Activated CD4-positive, alpha-beta T cell treated with anti-CD3 and anti-CD28 coated beads, Interleukin-2, amount 10 ng/mL, durations not matched to agents 24 days and 14 days (primary cell): ENCODE measurements at regions not wholly inside any gene's neighbourhood (a gene's known extent, or its start where the extent isn't known, plus 50 kb on each side); places are given as distances from the start of the nearest gene placed in this dataset.

ENCODE experiments used
- DNase-seq: peaks from one replicate; pipeline ENCODE4 v3.0.0; 2022
- H3K27ac Mint-ChIP-seq: one replicate; pipeline ENCODE4 v1.8.0; 2022; ENCODE audit warnings: mild to moderate bottlenecking, mixed read lengths
- H3K27me3 Mint-ChIP-seq: one replicate; pipeline ENCODE4 v1.8.0; 2022; ENCODE audit warnings: mixed read lengths
- H3K36me3 Mint-ChIP-seq: one replicate; pipeline ENCODE4 v1.8.0; 2022; ENCODE audit warnings: low read depth, mild to moderate bottlenecking, mixed read lengths
- H3K4me1 Mint-ChIP-seq: one replicate; pipeline ENCODE4 v1.8.0; 2021; ENCODE audit warnings: mixed read lengths
- H3K4me3 Mint-ChIP-seq: one replicate; pipeline ENCODE4 v1.8.0; 2022; ENCODE audit warnings: mild to moderate bottlenecking, moderate library complexity, mixed read lengths
- H3K9me3 Mint-ChIP-seq: one replicate; pipeline ENCODE4 v1.8.0; 2021; ENCODE audit warnings: mixed read lengths
- intact Hi-C: fragments of 100-400 bp; cut with micrococcal nuclease; formaldehyde crosslinking; loops from one replicate; pipeline ENCODE4 v1.15.1; 2023

DNA sequence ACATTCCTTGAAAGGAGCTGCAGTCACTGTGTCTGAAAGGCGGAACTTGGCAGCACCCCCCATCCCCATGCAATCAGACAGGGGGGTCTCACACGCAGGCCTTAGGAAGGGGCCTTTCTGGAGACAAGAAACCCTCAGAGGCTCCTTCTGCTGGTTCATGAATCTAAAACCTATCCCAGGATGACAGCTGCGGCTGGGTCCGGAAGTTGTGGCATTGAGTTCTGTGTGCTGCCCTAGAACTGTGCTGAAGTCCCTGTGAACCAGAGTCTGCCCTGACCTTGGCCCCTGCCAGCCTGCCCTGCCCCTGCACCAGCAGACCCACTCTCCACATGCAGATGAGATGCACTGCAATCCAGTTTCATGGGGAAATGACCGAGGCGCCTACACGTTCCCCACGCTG, 268.0 kb downstream of the CTTN start:
- Mint-ChIP-seq H3K9me3 (no peaks in the 10 kb centered on the region), H3K4me1 (no peaks in the 10 kb centered on the region), H3K27me3 (peaks cover 7% of the 10 kb centered on the region), H3K36me3 (no peaks in the 10 kb centered on the region), H3K4me3 (no peak overlapping the region), H3K27ac (no peak overlapping the region)
- DNase-seq = no peak
- intact Hi-C loops = no loop called here

DNA sequence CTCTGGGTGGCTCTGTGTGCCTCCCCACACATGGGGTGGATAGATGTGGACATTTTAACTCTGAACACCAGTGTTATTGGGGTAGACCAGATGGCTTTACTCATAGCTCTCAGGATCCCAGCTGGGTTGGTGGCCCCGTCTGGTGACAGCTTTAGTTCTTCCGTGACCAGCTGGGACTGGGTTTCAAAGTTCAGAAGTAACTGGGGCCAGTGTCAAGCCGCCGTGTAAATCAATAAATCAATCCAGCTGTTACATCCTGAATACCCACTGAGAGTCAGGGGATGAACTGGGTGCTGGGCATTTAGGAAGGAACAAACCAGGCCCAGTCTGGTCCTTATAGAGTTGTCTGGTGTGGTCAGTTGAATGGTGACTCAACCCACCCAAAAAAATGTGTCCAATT, 269.4 kb downstream of the CTTN start:
- DNase-seq = no peak
- intact Hi-C loops = no loop called here
- H3K36me3 Mint-ChIP-seq = no peaks in the 10 kb centered on the region
- H3K4me1 Mint-ChIP-seq = no peaks in the 10 kb centered on the region
- H3K27me3 Mint-ChIP-seq = peaks cover under 1% of the 10 kb centered on the region
- no peaks in the 10 kb centered on the region for H3K9me3 Mint-ChIP-seq
- no peak overlapping the region for H3K27ac Mint-ChIP-seq
- H3K4me3 Mint-ChIP-seq = no peak overlapping the region

DNA sequence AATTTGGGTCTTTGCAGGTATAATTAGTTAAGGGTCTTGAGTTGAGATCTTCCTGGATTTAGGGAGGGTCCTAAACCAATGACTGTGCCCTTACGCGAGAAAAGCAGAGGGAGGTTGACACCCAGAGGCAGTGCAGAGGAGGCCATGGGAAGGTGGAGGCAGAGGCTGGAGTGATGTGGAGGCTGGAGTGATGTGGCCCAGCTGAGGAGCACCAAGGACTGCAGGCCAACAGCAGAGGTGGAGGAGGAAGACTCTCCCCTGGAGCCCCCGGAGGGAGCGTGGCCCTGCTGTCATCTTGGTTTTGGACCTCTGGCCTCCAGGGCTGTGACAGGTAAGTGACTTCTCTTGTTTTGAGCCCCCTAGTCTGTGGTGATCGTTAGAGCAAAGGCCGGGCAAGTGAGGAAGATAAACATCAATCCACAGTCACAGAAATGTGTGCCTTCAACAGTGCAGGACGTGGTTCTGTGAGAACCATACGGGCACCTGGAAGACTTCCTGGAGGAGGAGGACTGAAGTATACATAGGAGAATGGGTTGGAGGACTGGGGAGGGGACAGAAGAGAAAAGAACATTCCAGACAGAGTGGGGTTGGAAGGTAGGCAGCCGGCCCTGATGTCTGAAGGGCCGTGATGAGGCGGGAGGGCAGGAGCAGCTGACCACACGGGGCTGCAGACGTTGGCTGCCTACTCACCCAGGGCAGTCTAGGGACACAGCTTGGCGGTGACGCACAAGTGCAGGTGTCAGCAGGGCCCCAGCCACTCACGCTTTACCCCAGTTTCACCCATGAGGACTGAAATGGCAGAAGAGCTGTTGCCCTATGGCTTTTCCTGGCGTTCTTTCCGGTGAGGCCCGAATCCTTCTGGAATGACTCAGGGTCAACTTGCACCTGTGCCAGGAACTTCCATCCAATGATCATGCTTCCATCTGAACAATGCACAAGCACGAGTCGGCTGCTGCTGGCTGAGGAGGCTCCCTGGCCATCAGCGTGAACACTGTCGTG, 270.2 kb downstream of the CTTN start:
- H3K27me3 Mint-ChIP-seq = no peaks in the 10 kb centered on the region
- no peak overlapping the region for H3K27ac Mint-ChIP-seq
- H3K9me3 Mint-ChIP-seq = no peaks in the 10 kb centered on the region
- H3K4me3 Mint-ChIP-seq = no peak overlapping the region
- DNase-seq = no peak
- intact Hi-C loops = no loop called here
- H3K4me1 Mint-ChIP-seq = no peaks in the 10 kb centered on the region
- no peaks in the 10 kb centered on the region for H3K36me3 Mint-ChIP-seq

DNA sequence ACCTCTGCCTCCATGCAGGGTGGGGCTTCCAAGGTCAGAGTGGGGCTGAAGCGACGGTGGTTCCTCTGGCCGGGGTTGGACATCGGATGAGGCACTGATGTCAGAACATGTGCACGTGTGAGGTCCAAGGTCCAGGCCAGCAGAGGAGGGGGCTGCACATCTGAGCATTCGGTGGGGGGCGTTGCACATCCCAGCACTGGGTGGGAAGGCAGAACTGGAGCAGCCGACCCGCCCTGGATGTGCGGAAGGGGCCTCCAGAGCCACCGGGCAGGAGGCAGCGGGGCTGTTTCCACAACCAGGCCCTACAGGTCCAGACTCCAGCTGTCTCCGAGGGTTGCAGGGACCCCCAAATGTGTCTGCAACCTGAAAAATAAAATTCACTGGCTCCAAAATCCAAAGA, 271.0 kb downstream of the CTTN start:
- H3K4me1 Mint-ChIP-seq = no peaks in the 10 kb centered on the region
- H3K27me3 Mint-ChIP-seq = no peaks in the 10 kb centered on the region
- no peak for DNase-seq
- no peaks in the 10 kb centered on the region for H3K9me3 Mint-ChIP-seq
- H3K36me3 Mint-ChIP-seq = no peaks in the 10 kb centered on the region
- H3K4me3 Mint-ChIP-seq = no peak overlapping the region
- no peak overlapping the region for H3K27ac Mint-ChIP-seq
- intact Hi-C loops = no loop called here

DNA sequence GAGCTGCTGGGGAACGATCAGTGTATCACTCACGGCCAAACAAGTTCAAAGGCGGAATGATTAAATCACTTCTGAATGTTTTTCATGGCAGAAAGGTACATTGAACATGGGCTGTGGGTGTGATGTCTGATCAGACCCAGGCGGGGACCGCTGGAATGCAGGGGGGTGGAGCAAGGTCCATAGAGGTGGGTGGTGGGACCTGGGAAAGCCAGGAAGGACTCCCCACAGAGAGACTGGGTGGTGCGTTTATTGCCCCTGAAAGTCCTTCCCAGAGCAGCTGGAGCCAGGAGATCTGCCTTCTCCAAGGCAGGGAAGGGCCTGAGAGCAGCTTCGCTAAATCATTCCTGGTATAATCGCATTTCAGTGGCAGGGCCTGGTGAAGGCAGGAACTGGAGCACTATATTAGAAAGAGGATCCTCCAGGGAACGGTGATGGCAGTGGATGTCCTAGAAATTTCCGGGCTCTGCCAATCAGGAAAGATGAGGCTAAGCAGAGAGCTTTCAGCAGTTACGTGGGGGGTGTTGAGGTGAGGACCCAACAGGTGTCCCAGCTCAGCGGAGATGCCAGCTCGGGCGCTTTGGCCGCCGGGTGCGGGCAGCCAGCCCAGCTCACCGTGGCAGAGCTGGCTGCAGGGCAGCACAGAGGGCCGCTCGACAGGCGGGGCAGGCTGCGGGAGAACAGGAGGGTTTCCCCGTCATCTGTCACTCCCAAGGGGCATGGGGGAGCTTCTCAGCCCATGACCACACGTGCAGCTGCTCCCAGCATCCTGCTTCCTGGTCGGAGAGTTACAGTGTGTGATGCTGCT, 271.7 kb downstream of the CTTN start:
- intact Hi-C loops = no loop called here
- Mint-ChIP-seq H3K36me3 (no peaks in the 10 kb centered on the region), H3K4me1 (no peaks in the 10 kb centered on the region), H3K27me3 (no peaks in the 10 kb centered on the region), H3K27ac (no peak overlapping the region), H3K4me3 (no peak overlapping the region), H3K9me3 (no peaks in the 10 kb centered on the region)
- no peak for DNase-seq

DNA sequence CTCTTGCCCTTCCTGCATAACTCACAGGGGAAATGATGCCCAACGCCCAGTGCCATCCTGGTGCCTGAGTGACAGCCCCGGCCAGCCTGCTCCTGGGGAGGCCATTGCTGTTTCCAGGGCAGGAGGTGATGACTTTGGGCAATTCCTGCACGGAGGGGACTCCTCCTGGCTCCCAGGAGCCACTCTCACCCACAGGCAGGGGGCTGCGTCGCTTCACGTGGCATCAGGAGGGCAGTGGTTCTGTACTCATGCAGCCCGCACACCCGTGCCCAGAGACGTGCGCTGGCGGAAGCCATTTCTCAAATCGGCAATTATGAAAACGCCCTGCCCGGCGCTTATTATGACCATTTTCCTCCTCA, 272.3 kb downstream of the CTTN start:
- Mint-ChIP-seq H3K27ac (no peak overlapping the region), H3K4me1 (no peaks in the 10 kb centered on the region), H3K9me3 (no peaks in the 10 kb centered on the region), H3K27me3 (no peaks in the 10 kb centered on the region), H3K36me3 (no peaks in the 10 kb centered on the region), H3K4me3 (no peak overlapping the region)
- no peak for DNase-seq
- intact Hi-C loops = no loop called here

DNA sequence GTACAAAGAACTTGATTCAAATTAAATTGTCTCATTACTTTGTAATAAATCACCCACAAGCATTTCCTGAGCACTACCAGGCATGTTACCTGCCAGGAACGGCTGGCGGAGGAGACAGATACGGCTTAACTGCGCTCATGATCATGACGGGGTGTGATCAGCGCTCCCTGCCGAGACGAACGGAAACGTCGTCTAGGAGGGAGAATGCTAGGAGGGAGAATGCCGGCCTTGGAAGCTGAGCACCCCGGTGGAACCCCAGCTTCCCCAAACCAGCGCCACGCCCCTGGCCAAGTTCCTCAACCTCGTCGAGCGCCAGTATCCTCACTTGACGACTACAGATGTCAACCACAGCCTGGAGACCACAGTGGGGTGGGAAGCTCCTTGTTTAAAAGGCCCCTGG, 272.8 kb downstream of the CTTN start:
- intact Hi-C loops = no loop called here
- H3K4me3 Mint-ChIP-seq = no peak overlapping the region

DNA sequence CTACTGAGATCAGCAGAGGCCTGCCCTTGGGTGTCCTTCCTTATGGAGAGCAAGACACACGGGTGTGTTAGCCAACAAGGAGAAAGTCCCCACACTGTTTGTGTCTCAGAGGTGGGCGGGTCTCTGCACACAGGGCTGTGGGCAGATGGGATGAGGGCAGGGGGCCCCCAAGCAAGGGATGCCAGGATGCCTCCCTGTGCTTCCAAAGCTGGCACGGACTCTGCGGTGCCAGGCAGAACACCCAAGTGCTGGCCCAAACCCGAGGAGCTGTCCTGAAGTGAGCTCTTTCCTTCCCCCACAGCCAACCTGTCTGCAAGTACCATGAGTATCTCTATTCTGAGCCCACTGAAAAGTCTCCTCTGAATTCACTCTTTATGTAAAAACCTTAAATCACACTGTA, 273.3 kb downstream of the CTTN start:
- no peaks in the 10 kb centered on the region for H3K27me3 Mint-ChIP-seq
- H3K27ac Mint-ChIP-seq = no peak overlapping the region
- intact Hi-C loops = no loop called here
- no peaks in the 10 kb centered on the region for H3K4me1 Mint-ChIP-seq
- H3K36me3 Mint-ChIP-seq = no peaks in the 10 kb centered on the region
- no peaks in the 10 kb centered on the region for H3K9me3 Mint-ChIP-seq
- H3K4me3 Mint-ChIP-seq = no peak overlapping the region
- no peak for DNase-seq

More for the DNA sequence above, 272.8 kb downstream of the CTTN start:
- Mint-ChIP-seq H3K36me3 (no peaks in the 10 kb centered on the region), H3K4me1 (no peaks in the 10 kb centered on the region), H3K27ac (no peak overlapping the region), H3K27me3 (no peaks in the 10 kb centered on the region), H3K9me3 (no peaks in the 10 kb centered on the region)
- DNase-seq = no peak

DNA sequence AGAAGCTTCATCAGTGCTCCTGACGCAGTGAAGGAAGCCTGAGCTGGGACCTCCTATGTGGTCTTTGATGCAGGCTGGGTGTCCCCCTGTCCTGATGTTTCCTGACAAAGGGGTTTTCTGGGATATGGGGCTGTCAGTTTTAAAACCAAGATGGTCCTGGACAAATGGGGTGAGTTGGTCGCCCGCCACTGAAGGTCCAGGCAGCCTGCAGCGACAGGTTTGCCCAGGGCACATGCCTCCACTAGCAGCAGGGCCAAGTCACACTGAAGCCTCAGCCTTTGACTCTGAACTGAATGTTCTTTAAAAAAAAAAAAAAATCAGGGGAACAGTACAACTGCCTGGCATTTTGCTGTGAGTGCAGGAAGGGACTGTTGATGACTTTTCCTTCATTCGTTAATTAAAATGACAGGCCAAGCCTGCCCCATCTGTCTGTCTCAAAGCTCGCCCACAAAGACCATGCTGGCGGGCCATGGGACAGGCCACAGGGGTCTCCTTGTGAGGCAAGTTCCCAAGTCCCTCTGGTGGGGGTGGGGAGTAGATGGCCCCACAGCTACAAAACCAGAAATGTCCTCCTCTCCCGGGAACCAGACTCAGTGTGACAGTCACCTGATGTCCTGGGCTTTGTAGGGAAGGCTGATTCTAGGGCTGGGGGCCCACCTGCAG, 274.8 kb downstream of the CTTN start:
- Mint-ChIP-seq H3K4me3 (no peak overlapping the region), H3K27me3 (no peaks in the 10 kb centered on the region), H3K36me3 (no peaks in the 10 kb centered on the region), H3K9me3 (no peaks in the 10 kb centered on the region), H3K4me1 (no peaks in the 10 kb centered on the region), H3K27ac (no peak overlapping the region)
- no peak for DNase-seq
- intact Hi-C loops = no loop called here

DNA sequence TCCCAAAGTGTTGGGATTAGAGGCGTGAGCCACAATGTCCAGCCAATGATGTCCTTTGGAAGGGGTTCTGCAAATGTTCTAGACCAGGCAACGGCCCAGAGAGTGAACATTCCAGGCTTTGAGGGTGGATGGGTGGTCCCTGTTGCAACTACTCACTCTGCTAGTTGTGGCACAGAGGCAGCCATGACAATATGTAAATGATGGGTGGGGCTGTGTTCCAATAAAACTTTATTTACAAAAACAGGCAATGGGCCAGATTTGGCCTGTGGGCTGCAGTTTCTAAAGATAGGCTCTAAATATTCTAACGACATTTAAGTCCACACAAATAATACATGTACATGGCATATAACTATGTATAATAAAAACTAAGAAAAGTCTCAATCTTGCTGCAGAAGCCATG, 276.3 kb downstream of the CTTN start:
- intact Hi-C loops = no loop called here
- Mint-ChIP-seq H3K36me3 (no peaks in the 10 kb centered on the region), H3K4me1 (no peaks in the 10 kb centered on the region), H3K9me3 (no peaks in the 10 kb centered on the region), H3K4me3 (no peak overlapping the region), H3K27ac (no peak overlapping the region), H3K27me3 (no peaks in the 10 kb centered on the region)
- DNase-seq = no peak

DNA sequence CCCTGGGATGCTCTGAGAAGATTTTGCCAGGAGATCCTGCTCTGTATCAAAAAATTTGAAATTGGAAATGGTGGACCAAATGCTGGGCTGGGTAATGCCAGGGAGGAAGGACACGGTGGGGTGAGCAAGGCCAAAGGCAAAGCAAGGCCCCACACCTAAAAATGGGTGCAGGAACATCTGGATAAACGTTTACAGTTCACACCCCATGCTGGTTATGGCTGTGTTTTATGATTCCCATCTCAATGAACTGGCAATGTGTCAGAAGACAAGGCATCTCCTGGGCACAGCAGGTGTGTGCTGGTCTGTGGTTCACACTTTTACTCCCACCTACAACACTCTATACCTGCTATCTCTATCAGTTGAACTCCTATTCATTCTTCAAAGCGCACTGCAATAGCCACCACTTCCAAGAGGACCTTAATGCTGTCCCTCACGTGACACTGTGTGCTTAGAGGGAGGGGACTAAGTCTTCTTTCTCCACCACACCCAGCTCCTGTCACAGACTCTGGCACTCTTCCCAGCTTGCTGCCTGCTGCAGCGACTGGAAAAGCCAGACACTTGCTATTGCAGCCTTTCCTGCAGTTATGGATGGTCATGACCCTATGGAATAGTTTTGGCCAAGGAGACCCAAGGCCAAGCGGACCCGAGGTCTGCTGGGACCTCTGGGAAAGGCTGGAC, 277.5 kb downstream of the CTTN start:
- Mint-ChIP-seq H3K27me3 (no peaks in the 10 kb centered on the region), H3K4me3 (no peak overlapping the region), H3K27ac (no peak overlapping the region), H3K9me3 (no peaks in the 10 kb centered on the region), H3K36me3 (no peaks in the 10 kb centered on the region), H3K4me1 (no peaks in the 10 kb centered on the region)
- no peak for DNase-seq
- intact Hi-C loops = no loop called here

DNA sequence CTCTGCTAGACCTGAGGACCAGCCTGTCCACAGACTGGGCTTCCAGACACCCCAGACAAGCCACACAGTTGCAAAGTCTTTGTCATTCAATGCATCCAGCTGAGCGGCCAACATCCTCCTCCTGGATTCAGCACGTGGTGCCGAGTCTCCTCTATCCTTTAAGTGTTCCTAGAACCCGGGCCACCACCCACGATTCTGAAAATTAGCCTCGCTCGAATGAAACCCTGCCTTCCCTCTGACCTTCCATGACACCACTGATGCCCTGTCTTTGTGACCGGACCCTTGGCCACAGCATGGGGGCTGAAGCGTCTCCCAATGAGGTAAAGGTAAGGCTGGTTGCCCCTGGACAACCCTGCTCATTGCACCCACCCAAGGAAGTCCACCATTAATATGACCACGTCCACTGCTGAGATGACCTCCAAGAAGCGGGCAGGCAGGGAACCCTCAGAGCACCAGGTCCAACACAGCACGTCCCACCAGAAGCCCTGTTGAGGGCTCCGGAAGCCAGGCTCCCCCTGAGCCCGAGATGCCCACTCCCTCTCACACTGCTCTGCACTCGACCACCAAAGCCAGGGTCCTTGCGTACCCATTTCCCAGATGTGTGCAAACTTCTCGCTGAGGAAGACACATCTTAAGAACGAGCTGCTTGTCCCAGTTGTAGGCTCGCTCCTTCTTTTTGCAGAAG, 279.0 kb downstream of the CTTN start:
- no peak overlapping the region for H3K27ac Mint-ChIP-seq
- H3K36me3 Mint-ChIP-seq = no peaks in the 10 kb centered on the region
- no peaks in the 10 kb centered on the region for H3K4me1 Mint-ChIP-seq

More for the DNA sequence above, 279.0 kb downstream of the CTTN start:
- Mint-ChIP-seq H3K9me3 (no peaks in the 10 kb centered on the region), H3K4me3 (no peak overlapping the region), H3K27me3 (no peaks in the 10 kb centered on the region)
- DNase-seq = no peak
- intact Hi-C loops = no loop called here
